CD4-positive, alpha-beta T cell treated with Interleukin-6 for 4 hours (primary cell): ENCODE measurements at regions not wholly inside any gene's neighbourhood (a gene's known extent, or its start where the extent isn't known, plus 50 kb on each side); places are given as distances from the start of the nearest gene placed in this dataset.

Source experiments
- DNase-seq: peaks from one replicate; pipeline ENCODE4 v3.0.0-alpha.2; 2020; ENCODE audit warnings: mixed read lengths

- no peak for DNase-seq
Measured at GRCh38 chr18:32542221-32542798, 71.6 kb upstream of the GAREM1 start.

- no peak for DNase-seq
Measured at GRCh38 chr18:32530947-32531651, 60.4 kb upstream of the GAREM1 start.

- no peak for DNase-seq
Measured at GRCh38 chr18:32529722-32530420, 59.2 kb upstream of the GAREM1 start.

- DNase-seq, result no peak
Measured at GRCh38 chr18:32520771-32521170, 50.1 kb upstream of the GAREM1 start.
